ENCODE measurements at regions not wholly inside any gene's neighbourhood (a gene's known extent, or its start where the extent isn't known, plus 50 kb on each side); places are given as distances from the start of the nearest gene placed in this dataset.

- Histone ChIP-seq H2AFZ (ENCODE audit: low read length) (no peak overlapping the region), H3F3A (ENCODE audit: insufficient read depth, low read length) (no peaks in the 10 kb centered on the region), H3K4me2 (ENCODE audit: low read length) (no peak overlapping the region), H3K9me2 (ENCODE audit: low read depth, low read length) (no peaks in the 10 kb centered on the region), H3K36me3 (ENCODE audit: insufficient read depth, low read length) (no peaks in the 10 kb centered on the region), H3K27me3 (ENCODE audit: insufficient read depth, low read length) (no peaks in the 10 kb centered on the region), H4K20me1 (ENCODE audit: insufficient read depth, low read length) (no peaks in the 10 kb centered on the region), H3K9ac (ENCODE audit: low read length) (no peak overlapping the region), H3K4me3 (ENCODE audit: low read depth, low read length, poor library complexity, severe bottlenecking) (no peak overlapping the region), H3K4me1 (ENCODE audit: insufficient read depth, low read length, severe bottlenecking) (no peaks in the 10 kb centered on the region), H3K27ac (ENCODE audit: low read depth, low read length, poor library complexity, severe bottlenecking) (no peak overlapping the region), H3K79me2 (ENCODE audit: insufficient read depth, low read length) (no peaks in the 10 kb centered on the region), H3K9me3 (ENCODE audit: low read length) (no peaks in the 10 kb centered on the region)
- TF ChIP-seq EZH2 (IDR thresholded peaks at IDR 0.05; ENCODE audit: borderline replicate concordance, low read length) = no peak
- TF ChIP-seq, protein P1, sequence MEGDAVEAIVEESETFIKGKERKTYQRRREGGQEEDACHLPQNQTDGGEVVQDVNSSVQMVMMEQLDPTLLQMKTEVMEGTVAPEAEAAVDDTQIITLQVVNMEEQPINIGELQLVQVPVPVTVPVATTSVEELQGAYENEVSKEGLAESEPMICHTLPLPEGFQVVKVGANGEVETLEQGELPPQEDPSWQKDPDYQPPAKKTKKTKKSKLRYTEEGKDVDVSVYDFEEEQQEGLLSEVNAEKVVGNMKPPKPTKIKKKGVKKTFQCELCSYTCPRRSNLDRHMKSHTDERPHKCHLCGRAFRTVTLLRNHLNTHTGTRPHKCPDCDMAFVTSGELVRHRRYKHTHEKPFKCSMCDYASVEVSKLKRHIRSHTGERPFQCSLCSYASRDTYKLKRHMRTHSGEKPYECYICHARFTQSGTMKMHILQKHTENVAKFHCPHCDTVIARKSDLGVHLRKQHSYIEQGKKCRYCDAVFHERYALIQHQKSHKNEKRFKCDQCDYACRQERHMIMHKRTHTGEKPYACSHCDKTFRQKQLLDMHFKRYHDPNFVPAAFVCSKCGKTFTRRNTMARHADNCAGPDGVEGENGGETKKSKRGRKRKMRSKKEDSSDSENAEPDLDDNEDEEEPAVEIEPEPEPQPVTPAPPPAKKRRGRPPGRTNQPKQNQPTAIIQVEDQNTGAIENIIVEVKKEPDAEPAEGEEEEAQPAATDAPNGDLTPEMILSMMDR (IDR thresholded peaks at IDR 0.05; ENCODE audit: low read length) = no peak
These were observed 467.3 kb upstream of the MYT1L start for GRCh38 chr2:2798337-2798736.

- H3K9ac ChIP-seq (ENCODE audit: low read length) = no peak overlapping the region
- H3K4me2 ChIP-seq (ENCODE audit: low read length) = no peak overlapping the region
- H3K4me3 ChIP-seq (ENCODE audit: low read depth, low read length, poor library complexity, severe bottlenecking) = no peak overlapping the region
- no peaks in the 10 kb centered on the region for H3K36me3 ChIP-seq (ENCODE audit: insufficient read depth, low read length)
- TF ChIP-seq, protein P1 (IDR thresholded peaks at IDR 0.05; ENCODE audit: low read length) = no peak
- TF ChIP-seq EZH2 (IDR thresholded peaks at IDR 0.05; ENCODE audit: borderline replicate concordance, low read length) = no peak
- H2AFZ ChIP-seq (ENCODE audit: low read length) = no peak overlapping the region
- H3K4me1 ChIP-seq (ENCODE audit: insufficient read depth, low read length, severe bottlenecking) = no peaks in the 10 kb centered on the region
- H3K9me3 ChIP-seq (ENCODE audit: low read length) = no peaks in the 10 kb centered on the region
- no peaks in the 10 kb centered on the region for H3K27me3 ChIP-seq (ENCODE audit: insufficient read depth, low read length)
- no peaks in the 10 kb centered on the region for H4K20me1 ChIP-seq (ENCODE audit: insufficient read depth, low read length)
- no peaks in the 10 kb centered on the region for H3K79me2 ChIP-seq (ENCODE audit: insufficient read depth, low read length)
- H3K9me2 ChIP-seq (ENCODE audit: low read depth, low read length) = no peaks in the 10 kb centered on the region
- H3K27ac ChIP-seq (ENCODE audit: low read depth, low read length, poor library complexity, severe bottlenecking) = no peak overlapping the region
- H3F3A ChIP-seq (ENCODE audit: insufficient read depth, low read length) = no peaks in the 10 kb centered on the region
These were observed 466.7 kb upstream of the MYT1L start for GRCh38 chr2:2797797-2798196.

DNA sequence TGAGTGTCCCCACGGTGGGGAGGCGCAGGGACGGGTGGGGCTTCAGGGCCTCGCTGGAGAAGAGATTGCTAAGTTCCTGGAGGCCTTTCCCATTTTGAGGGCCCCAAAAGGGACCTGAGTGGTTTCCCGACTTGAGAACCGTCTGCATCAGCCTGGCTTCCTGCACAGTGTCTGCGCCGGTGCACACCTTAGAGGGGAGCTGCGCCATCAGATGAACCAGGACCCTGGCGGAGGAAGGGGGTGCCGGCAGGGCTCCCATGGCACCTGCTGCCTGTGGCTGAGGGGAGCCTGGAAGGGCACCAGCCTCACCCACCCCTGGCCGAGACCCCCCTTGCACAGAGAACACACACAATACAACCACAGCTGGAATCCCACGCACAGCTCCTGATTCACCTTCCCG lies 465.1 kb upstream of the MYT1L start:
- Histone ChIP-seq H3K9me2 (ENCODE audit: low read depth, low read length) (no peaks in the 10 kb centered on the region), H3K79me2 (ENCODE audit: insufficient read depth, low read length) (no peaks in the 10 kb centered on the region), H3K4me3 (ENCODE audit: low read depth, low read length, poor library complexity, severe bottlenecking) (no peak overlapping the region), H4K20me1 (ENCODE audit: insufficient read depth, low read length) (no peaks in the 10 kb centered on the region), H2AFZ (ENCODE audit: low read length) (no peak overlapping the region), H3K27ac (ENCODE audit: low read depth, low read length, poor library complexity, severe bottlenecking) (no peak overlapping the region), H3K9ac (ENCODE audit: low read length) (no peak overlapping the region), H3K4me2 (ENCODE audit: low read length) (no peak overlapping the region), H3K4me1 (ENCODE audit: insufficient read depth, low read length, severe bottlenecking) (no peaks in the 10 kb centered on the region), H3K36me3 (ENCODE audit: insufficient read depth, low read length) (no peaks in the 10 kb centered on the region), H3F3A (ENCODE audit: insufficient read depth, low read length) (no peaks in the 10 kb centered on the region), H3K27me3 (ENCODE audit: insufficient read depth, low read length) (no peaks in the 10 kb centered on the region), H3K9me3 (ENCODE audit: low read length) (no peaks in the 10 kb centered on the region)
- TF ChIP-seq EZH2 (IDR thresholded peaks at IDR 0.05; ENCODE audit: borderline replicate concordance, low read length) = no peak
- TF ChIP-seq, protein P1 (IDR thresholded peaks at IDR 0.05; ENCODE audit: low read length) = no peak
